ENCODE measurements at regions not wholly inside any gene's neighbourhood (a gene's known extent, or its start where the extent isn't known, plus 50 kb on each side); places are given as distances from the start of the nearest gene placed in this dataset.

DNA sequence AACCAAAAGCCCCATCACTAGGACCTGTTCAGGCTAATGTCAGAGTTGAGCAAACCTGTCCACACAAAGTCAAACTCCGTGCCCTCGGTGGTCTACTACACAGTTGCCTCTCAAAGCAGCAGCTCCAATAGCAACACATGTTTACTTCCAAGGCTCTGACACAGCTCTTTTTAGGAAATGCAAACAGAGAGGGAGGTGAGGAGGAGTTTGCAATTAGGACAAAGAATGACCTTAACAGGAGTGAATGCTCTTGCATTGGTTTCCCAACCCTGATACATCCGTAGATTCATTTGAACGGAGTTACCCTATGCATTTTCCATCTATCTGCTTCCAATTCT lies 64.8 kb upstream of the GOLGA8B start:
- TF ChIP-seq BACH2 (CRISPR knock-in tag; IDR thresholded peaks at IDR 0.05; ENCODE audit: borderline replicate concordance) (no peak), ARNTL (CRISPR knock-in tag; IDR thresholded peaks at IDR 0.05; ENCODE audit: borderline replicate concordance, low read depth) (no peak), ZFP3 (CRISPR knock-in tag; IDR thresholded peaks at IDR 0.05) (no peak), GLIS3 (CRISPR knock-in tag; IDR thresholded peaks at IDR 0.05) (no peak)
- TF ChIP-seq, protein P1, sequence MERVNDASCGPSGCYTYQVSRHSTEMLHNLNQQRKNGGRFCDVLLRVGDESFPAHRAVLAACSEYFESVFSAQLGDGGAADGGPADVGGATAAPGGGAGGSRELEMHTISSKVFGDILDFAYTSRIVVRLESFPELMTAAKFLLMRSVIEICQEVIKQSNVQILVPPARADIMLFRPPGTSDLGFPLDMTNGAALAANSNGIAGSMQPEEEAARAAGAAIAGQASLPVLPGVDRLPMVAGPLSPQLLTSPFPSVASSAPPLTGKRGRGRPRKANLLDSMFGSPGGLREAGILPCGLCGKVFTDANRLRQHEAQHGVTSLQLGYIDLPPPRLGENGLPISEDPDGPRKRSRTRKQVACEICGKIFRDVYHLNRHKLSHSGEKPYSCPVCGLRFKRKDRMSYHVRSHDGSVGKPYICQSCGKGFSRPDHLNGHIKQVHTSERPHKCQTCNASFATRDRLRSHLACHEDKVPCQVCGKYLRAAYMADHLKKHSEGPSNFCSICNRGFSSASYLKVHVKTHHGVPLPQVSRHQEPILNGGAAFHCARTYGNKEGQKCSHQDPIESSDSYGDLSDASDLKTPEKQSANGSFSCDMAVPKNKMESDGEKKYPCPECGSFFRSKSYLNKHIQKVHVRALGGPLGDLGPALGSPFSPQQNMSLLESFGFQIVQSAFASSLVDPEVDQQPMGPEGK (CRISPR knock-in tag; IDR thresholded peaks at IDR 0.05; ENCODE audit: borderline replicate concordance), result no peak
- TF ChIP-seq, protein P2, sequence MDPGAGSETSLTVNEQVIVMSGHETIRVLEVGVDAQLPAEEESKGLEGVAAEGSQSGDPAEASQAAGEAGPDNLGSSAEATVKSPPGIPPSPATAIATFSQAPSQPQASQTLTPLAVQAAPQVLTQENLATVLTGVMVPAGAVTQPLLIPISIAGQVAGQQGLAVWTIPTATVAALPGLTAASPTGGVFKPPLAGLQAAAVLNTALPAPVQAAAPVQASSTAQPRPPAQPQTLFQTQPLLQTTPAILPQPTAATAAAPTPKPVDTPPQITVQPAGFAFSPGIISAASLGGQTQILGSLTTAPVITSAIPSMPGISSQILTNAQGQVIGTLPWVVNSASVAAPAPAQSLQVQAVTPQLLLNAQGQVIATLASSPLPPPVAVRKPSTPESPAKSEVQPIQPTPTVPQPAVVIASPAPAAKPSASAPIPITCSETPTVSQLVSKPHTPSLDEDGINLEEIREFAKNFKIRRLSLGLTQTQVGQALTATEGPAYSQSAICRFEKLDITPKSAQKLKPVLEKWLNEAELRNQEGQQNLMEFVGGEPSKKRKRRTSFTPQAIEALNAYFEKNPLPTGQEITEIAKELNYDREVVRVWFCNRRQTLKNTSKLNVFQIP (CRISPR knock-in tag; IDR thresholded peaks at IDR 0.05; ENCODE audit: borderline replicate concordance, low read depth), result no peak

Data from SK-N-SH treated with all-trans-retinoic acid at 6 μM for 48 hours (cell line).